ENCODE measurements at regions not wholly inside any gene's neighbourhood (a gene's known extent, or its start where the extent isn't known, plus 50 kb on each side); places are given as distances from the start of the nearest gene placed in this dataset.

GRCh38 chr10:91698258-91698657 is 65.4 kb upstream of the PPP1R3C start:
- Mint-ChIP-seq H3K27me3 (ENCODE audit: low read depth) (no peaks in the 10 kb centered on the region), H3K27ac (no peak overlapping the region), H3K9me3 (no peaks in the 10 kb centered on the region), H3K4me1 (no peaks in the 10 kb centered on the region), H3K36me3 (no peaks in the 10 kb centered on the region), H3K4me3 (no peak overlapping the region)
- ChIA-PET POLR2A (no interaction called here), CTCF (no interaction called here)
- ATAC-seq, result no peak
- no peak for DNase-seq (ENCODE audit: low spot score)
- TF ChIP-seq ZNF416 (CRISPR knock-in tag; IDR thresholded peaks at IDR 0.05), result no peak
- TF ChIP-seq SMAD3 (CRISPR knock-in tag; IDR thresholded peaks at IDR 0.05; ENCODE audit: borderline replicate concordance), result no peak
- TF ChIP-seq, protein P1, sequence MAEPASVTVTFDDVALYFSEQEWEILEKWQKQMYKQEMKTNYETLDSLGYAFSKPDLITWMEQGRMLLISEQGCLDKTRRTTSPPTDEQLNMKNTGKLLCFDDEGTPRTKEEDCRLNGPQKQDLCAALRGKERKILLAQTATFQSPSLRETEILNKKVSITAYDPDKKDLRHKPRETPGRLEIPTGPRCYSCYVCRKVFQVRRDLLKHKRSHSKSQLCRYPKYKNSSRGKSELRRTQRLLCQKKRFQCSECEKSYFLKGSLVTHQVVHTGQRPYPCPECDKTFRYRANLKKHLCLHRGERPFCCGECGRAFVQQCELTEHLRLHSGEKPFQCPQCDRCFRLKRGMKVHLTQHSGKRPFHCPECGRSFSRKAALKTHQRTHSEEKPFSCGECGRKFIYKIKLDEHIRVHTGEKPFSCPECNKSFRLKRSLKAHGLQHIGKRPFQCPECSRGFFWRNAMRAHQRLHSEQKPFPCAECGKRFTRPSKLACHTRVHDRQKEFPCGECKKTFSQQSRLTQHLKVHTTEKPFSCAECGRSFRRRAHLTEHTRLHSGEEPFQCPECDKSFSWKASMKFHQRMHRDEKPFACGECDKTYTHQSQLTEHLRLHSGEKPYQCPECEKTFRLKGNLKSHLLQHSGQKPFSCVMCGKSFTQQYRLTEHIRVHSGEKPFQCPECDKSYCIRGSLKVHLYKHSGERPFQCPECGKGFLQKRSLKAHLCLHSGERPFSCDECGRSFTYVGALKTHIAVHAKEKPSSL (CRISPR knock-in tag; conservative IDR thresholded peaks at IDR 0.05), result no peak
- no peak for TF ChIP-seq USF2 (CRISPR knock-in tag; IDR thresholded peaks at IDR 0.05)
- TF ChIP-seq ZNF121 (CRISPR knock-in tag; IDR thresholded peaks at IDR 0.05), result no peak

DNA sequence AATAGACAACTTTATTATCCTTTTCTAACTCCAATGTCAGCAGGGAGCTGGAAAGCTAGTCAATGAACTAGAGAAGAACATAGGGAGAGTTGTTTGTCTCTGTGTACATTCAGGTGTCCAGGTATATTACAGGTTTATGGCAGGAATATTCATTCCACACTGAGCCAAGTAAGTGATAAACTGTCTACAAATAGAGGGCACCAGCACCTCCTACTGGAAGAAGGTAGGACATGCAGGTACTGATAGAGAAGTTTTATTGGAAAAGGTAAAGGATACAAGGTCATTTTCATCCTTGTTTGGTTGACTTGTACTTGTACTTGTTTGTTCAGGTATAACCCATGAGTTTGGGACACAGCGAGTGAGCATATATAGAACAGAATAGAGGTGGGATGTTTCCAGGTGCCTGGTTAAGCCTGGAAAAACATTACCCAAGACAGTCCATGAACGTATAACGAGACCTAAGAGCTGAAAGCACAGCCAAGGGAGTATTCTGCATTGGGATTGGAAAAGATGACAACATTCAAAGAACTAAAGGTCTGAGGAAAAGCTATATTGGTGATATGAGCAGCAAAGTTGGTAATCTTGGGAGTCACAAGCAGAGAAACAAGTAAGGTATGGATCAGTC is 61.4 kb upstream of the PPP1R3C start:
- H3K36me3 Mint-ChIP-seq, result no peaks in the 10 kb centered on the region
- ChIA-PET POLR2A (no interaction called here), CTCF (interaction anchor here (0.6 to 2.6 kb wide), 12 partner anchors 13 to 410 kb away, joined by 3 to 32 read pairs (median 4); partner anchors contain the start of gene PPP1R3C)
- H3K4me1 Mint-ChIP-seq, result no peaks in the 10 kb centered on the region
- ATAC-seq (no peak), DNase-seq (ENCODE audit: low spot score) (no peak)
- no peak overlapping the region for H3K4me3 Mint-ChIP-seq
- no peak overlapping the region for H3K27ac Mint-ChIP-seq
- TF ChIP-seq CTCF (IDR thresholded peaks at IDR 0.05) (peak; percentile 70), ELF4 (CRISPR knock-in tag; IDR thresholded peaks at IDR 0.05; ENCODE audit: low read depth) (no peak)
- TF ChIP-seq, protein P2, sequence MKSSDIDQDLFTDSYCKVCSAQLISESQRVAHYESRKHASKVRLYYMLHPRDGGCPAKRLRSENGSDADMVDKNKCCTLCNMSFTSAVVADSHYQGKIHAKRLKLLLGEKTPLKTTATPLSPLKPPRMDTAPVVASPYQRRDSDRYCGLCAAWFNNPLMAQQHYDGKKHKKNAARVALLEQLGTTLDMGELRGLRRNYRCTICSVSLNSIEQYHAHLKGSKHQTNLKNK (CRISPR knock-in tag; IDR thresholded peaks at IDR 0.05), result no peak
- H3K27me3 Mint-ChIP-seq (ENCODE audit: low read depth), result no peaks in the 10 kb centered on the region
- H3K9me3 Mint-ChIP-seq, result no peaks in the 10 kb centered on the region

- no peak for ATAC-seq
- no peak for DNase-seq (ENCODE audit: low spot score)
- POLR2A ChIA-PET, result no interaction called here
- CTCF ChIA-PET, result interaction anchor here (0.8 to 1.9 kb wide), 2 partner anchors 57 to 139 kb away, joined by 3 to 6 read pairs; no protein-coding TSS in a partner anchor
- TF ChIP-seq E2F1 (CRISPR knock-in tag; IDR thresholded peaks at IDR 0.05) (no peak), MXD4 (CRISPR knock-in tag; IDR thresholded peaks at IDR 0.05; ENCODE audit: borderline replicate concordance) (no peak), NR2C2 (CRISPR knock-in tag; IDR thresholded peaks at IDR 0.05) (no peak)
- no peak overlapping the region for H3K27ac Mint-ChIP-seq
- no peak overlapping the region for H3K4me3 Mint-ChIP-seq
- no peaks in the 10 kb centered on the region for H3K9me3 Mint-ChIP-seq
- no peaks in the 10 kb centered on the region for H3K27me3 Mint-ChIP-seq (ENCODE audit: low read depth)
- no peaks in the 10 kb centered on the region for H3K36me3 Mint-ChIP-seq
- no peaks in the 10 kb centered on the region for H3K4me1 Mint-ChIP-seq
Measured at GRCh38 chr10:91691981-91692380, 59.1 kb upstream of the PPP1R3C start.

GRCh38 chr10:91690996-91691676 is 58.3 kb upstream of the PPP1R3C start:
- Mint-ChIP-seq H3K9me3 (no peaks in the 10 kb centered on the region), H3K36me3 (no peaks in the 10 kb centered on the region), H3K4me3 (no peak overlapping the region), H3K27ac (no peak overlapping the region), H3K4me1 (no peaks in the 10 kb centered on the region), H3K27me3 (ENCODE audit: low read depth) (no peaks in the 10 kb centered on the region)
- TF ChIP-seq ATF3 (CRISPR knock-in tag; conservative IDR thresholded peaks at IDR 0.05) (no peak), ETV6 (CRISPR knock-in tag; IDR thresholded peaks at IDR 0.05) (no peak), ZNF317 (CRISPR knock-in tag; IDR thresholded peaks at IDR 0.05; ENCODE audit: borderline replicate concordance, low read depth) (no peak), ELF4 (CRISPR knock-in tag; IDR thresholded peaks at IDR 0.05; ENCODE audit: low read depth) (no peak)
- ChIA-PET POLR2A (no interaction called here), CTCF (interaction anchor here (1.9 kb wide), 1 partner anchor 56 kb away, joined by 6 read pairs; no protein-coding TSS in a partner anchor)
- ATAC-seq, result no peak
- no peak for DNase-seq (ENCODE audit: low spot score)
